RWPE1 (cell line): ENCODE measurements at regions not wholly inside any gene's neighbourhood (a gene's known extent, or its start where the extent isn't known, plus 50 kb on each side); places are given as distances from the start of the nearest gene placed in this dataset.
"Not testable (repeated sequence)": the region's sequence is repeated elsewhere in the genome, so short reads cannot be mapped to it uniquely, and the experiment has no call there.

Source experiments
- CTCF ChIA-PET: fragments of 350-600 bp; sonication (Branson Sonifier 250); formaldehyde crosslinking; extraction: SDS; loops from one replicate; lab custom pipeline; 2021; lab: Yijun Ruan, JAX
- POLR2A ChIA-PET: fragments of 400-600 bp; formaldehyde crosslinking; extraction: SDS; loops from one replicate; lab custom pipeline; 2020; ENCODE audit warnings: antibody characterized with exemption; ENCODE audit not compliant: low non-redundant PET; lab: Yijun Ruan, JAX
- DNase-seq: peaks from one replicate; pipeline ENCODE4 v3.0.0; 2012; ENCODE audit warnings: low spot score
- H3K27ac ChIP-seq: fragments of 450-650 bp; 2 replicates; pipeline ENCODE4 v1.5.1; 2017
- TF ChIP-seq, protein P1 (sequence below): fragments of 450-650 bp; conservative IDR thresholded peaks from 2 replicates; pipeline ENCODE4 v1.5.1; 2017; ENCODE audit warnings: low read depth, mild to moderate bottlenecking

DNA sequence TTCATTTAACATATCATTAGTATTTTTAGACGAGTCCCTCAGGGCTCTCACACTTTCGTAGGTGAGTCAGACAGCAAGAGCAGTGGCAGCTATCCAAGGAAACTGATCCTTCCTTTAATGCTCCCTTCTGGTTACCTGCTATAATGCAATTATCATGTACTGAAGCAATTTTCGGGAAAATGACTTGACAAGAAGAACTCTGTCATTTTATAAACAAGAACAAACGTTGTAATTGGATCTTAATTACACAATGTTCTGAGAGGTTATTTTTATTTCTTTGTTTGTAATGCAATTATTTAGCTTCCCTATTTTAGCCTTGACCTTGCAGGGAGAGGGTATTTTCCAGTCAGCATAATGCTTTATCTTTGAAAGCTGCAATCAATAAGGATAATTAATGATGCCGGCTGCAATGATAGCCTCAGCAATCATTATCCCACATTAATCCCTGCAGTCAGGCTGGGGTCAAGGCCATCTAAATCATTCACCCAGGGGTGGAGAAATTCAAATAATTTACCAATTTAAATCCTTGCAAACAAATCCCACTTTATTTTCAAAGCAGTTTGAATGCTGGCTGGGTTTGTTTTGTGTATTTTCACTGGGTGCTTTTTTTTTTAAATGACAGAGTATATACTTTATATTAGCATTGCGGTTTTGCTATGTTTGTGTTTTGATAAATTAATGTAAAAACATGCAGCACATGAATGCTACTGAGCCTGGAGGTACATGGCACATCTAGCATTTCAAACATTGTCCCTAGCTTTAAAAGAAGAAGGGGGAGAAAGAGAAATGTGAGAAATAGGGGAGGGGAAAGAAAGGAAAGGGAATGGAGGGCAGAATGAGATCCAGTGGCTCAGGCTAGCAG, 249.9 kb downstream of the SHOX2 start:
- ChIA-PET POLR2A (no interaction called here), CTCF (interaction anchor here (0.6 to 0.9 kb wide), 2 partner anchors 164 to 409 kb away, joined by 3 to 4 read pairs; no protein-coding TSS in a partner anchor)
- TF ChIP-seq, protein P1, sequence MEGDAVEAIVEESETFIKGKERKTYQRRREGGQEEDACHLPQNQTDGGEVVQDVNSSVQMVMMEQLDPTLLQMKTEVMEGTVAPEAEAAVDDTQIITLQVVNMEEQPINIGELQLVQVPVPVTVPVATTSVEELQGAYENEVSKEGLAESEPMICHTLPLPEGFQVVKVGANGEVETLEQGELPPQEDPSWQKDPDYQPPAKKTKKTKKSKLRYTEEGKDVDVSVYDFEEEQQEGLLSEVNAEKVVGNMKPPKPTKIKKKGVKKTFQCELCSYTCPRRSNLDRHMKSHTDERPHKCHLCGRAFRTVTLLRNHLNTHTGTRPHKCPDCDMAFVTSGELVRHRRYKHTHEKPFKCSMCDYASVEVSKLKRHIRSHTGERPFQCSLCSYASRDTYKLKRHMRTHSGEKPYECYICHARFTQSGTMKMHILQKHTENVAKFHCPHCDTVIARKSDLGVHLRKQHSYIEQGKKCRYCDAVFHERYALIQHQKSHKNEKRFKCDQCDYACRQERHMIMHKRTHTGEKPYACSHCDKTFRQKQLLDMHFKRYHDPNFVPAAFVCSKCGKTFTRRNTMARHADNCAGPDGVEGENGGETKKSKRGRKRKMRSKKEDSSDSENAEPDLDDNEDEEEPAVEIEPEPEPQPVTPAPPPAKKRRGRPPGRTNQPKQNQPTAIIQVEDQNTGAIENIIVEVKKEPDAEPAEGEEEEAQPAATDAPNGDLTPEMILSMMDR, result no peak
- H3K27ac ChIP-seq, result no peak overlapping the region
- DNase-seq, result peak; percentile 63

DNA sequence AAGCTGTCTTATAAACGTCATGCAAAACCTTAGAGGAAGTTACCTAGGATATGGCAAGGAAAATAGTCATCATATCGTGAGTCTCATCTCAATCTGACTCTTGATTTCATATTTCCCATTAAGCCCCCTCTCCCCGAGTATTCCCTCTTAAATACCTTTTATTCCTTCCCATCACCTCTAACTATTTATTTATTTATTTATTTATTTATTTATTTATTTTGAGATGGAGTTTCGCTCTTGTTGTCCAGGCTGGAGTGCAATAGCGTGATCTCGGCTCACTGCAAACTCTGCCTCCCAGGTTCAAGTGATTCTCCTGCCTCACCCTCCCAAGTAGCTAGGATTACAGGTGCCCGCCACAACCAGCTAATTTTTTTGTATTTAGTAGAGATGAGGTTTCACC, 260.4 kb downstream of the SHOX2 start:
- DNase-seq, CTCF ChIA-PET, H3K27ac ChIP-seq, POLR2A ChIA-PET: not testable (repeated sequence)

DNA sequence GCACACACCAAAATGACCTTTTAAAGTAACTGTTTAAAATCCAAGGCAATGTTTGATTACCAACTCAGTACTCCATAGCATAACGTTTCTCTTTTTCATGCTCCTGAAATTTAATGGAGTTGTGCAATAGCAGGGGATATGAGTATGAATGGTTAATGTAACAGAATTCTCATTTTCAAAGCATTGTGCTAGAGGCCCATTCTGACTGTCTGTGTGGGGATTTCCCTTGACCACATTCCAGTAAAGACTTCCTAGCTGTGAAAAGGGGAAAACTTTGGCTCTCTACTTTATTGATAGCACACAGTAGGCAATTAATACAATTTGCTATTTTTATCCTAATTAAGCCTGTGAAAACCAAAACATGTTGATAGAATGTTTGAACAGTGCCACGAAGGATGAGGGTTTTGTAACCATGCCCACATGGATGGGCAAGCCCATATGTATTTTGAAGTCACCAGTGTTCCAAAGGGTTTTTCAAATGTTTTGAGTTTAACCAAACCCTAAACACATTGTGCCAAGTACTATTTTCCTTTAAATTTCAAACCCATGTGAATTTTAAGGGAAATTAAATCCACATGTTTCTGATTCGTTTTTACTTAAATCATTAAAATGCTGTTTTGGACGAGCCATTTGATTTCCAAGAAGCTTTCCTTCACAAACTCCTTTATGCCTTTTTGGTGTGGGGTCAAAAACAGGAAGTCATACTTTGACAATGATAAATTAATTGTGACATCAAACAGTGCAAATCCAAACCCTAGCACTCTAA, 261.2 kb downstream of the SHOX2 start:
- CTCF ChIA-PET, result no interaction called here
- no peak overlapping the region for H3K27ac ChIP-seq
- DNase-seq, result no peak
- POLR2A ChIA-PET, result no interaction called here
- TF ChIP-seq, protein P1, result no peak

DNA sequence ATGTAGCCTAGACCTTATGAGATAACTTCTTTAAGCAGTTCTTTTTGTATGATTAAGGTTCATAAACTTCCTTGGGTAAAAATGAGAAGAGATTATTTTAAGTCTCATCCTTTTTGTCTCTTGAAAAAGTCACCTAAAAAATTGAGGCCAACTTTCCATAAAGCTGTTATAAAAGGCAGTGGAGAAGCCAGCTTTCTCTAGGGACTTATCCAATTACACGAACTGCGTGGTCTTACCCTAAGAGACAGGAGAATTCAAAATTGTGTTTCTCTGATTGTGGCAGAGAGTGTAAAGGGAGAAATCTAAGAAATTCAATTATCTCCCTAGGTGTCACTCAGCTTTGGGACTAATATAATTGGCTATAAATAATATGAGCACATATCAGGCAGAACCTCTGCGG, 262.0 kb downstream of the SHOX2 start:
- ChIA-PET CTCF (interaction anchor here (0.6 kb wide), 1 partner anchor 367 kb away, joined by 4 read pairs; no protein-coding TSS in a partner anchor), POLR2A (no interaction called here)
- no peak overlapping the region for H3K27ac ChIP-seq
- TF ChIP-seq, protein P1, result no peak
- DNase-seq, result no peak

DNA sequence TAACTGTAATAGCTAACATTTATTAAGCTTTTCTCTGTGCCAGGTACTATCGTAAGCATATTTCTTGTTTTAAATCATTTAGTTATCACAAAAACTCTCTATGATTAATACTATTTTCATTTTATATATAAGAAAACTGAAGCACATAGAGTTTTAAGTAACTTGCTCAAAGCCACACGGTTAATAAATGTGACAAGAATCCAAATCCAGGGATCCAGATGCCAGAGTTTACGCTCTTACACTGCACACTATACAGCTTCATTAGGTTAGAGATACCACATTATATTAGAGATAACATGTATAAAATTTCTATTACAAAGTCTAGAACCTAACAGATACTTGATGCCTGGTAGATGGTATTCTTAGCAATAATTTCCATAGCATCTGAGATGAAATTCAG, 265.2 kb downstream of the SHOX2 start:
- ChIA-PET POLR2A (no interaction called here), CTCF (no interaction called here)
- no peak for DNase-seq
- TF ChIP-seq, protein P1, result no peak
- H3K27ac ChIP-seq, result no peak overlapping the region

DNA sequence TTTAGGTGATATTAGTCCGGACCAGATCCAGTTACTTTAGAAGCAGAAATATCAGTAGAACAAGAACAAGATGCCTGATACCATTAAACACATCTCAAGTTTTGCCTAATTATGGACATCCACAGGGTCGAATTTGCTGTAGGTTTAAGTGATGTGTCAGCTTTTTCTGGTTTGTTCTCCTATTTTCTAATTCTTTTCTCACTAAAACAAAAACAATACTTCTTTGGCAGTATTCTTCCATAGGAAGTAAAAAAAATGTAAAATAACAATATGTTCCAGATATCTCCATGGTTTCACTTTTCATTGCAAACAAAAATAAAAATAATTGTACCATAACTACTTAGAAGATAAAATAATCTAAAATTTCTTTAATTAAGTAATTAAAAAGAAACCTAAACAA, 265.7 kb downstream of the SHOX2 start:
- POLR2A ChIA-PET, result no interaction called here
- CTCF ChIA-PET, result interaction anchor here (0.6 kb wide), 1 partner anchor 21 kb away, joined by 3 read pairs; no protein-coding TSS in a partner anchor
- H3K27ac ChIP-seq, result no peak overlapping the region
- DNase-seq, result no peak
- TF ChIP-seq, protein P1, result no peak
